HepG2 (cell line): ENCODE measurements at regions not wholly inside any gene's neighbourhood (a gene's known extent, or its start where the extent isn't known, plus 50 kb on each side); places are given as distances from the start of the nearest gene placed in this dataset.

ENCODE experiments used
- BRD4 ChIP-seq: sonication (generic); formaldehyde crosslinking; IDR thresholded peaks from 2 replicates; pipeline ENCODE4 v1.4.0; 2020; ENCODE audit warnings: missing genetic modification reagents
- FIP1L1 ChIP-seq: fragments of 200-400 bp; formaldehyde crosslinking; IDR thresholded peaks from 2 replicates; pipeline ENCODE4 v1.6.1; 2018; ENCODE audit warnings: low read depth, mild to moderate bottlenecking, low read length, moderate library complexity, borderline replicate concordance; ENCODE audit not compliant: insufficient read depth
- FOSL1 ChIP-seq: sonication (generic); formaldehyde crosslinking; IDR thresholded peaks from 2 replicates; pipeline ENCODE4 v1.9.0; 2021; ENCODE audit warnings: missing genetic modification reagents, borderline replicate concordance
- HNF4G ChIP-seq, 2 experiments: sonication (generic) in 1 of 2; formaldehyde crosslinking in 1 of 2; IDR thresholded peaks; 2 replicates each; pipeline versions ENCODE4 v1.4.0 to v1.6.1; 2011 to 2020; ENCODE audit warnings: borderline replicate concordance in 2 of 2, low read depth in 2 of 2, mild to moderate bottlenecking in 2 of 2, low read length in 1 of 2, missing genetic modification reagents in 1 of 2, moderate library complexity in 1 of 2
- HNRNPK ChIP-seq: fragments of 200-400 bp; formaldehyde crosslinking; IDR thresholded peaks from 2 replicates; pipeline ENCODE4 v1.6.1; 2018; ENCODE audit warnings: low read length, low read depth, moderate library complexity, mild to moderate bottlenecking; ENCODE audit not compliant: poor library complexity, severe bottlenecking
- HNRNPLL ChIP-seq: fragments of 200-400 bp; formaldehyde crosslinking; IDR thresholded peaks from 2 replicates; pipeline ENCODE4 v1.6.1; 2017; ENCODE audit warnings: mild to moderate bottlenecking, low read depth, low read length; ENCODE audit not compliant: poor library complexity, severe bottlenecking
- PPARG ChIP-seq: conservative IDR thresholded peaks from 2 replicates; pipeline ENCODE4 v1.6.1; 2016; ENCODE audit warnings: missing biosample characterization, missing genetic modification reagents
- SAFB2 ChIP-seq: sonication (generic); formaldehyde crosslinking; IDR thresholded peaks from 2 replicates; pipeline ENCODE4 v1.5.1; 2020; ENCODE audit warnings: missing genetic modification reagents, low read depth, mild to moderate bottlenecking, borderline replicate concordance
- ZNF205 ChIP-seq: IDR thresholded peaks from 2 replicates; pipeline ENCODE4 v1.6.1; 2018; ENCODE audit warnings: missing biosample characterization, missing genetic modification reagents
- ZNF333 ChIP-seq: sonication (generic); formaldehyde crosslinking; IDR thresholded peaks from 2 replicates; pipeline ENCODE4 v1.4.0; 2020; ENCODE audit warnings: mild to moderate bottlenecking, missing genetic modification reagents, borderline replicate concordance
- TF ChIP-seq, protein P1 (sequence below): sonication (generic); formaldehyde crosslinking; IDR thresholded peaks from 2 replicates; pipeline ENCODE4 v1.5.0; 2020; ENCODE audit warnings: missing genetic modification reagents, mild to moderate bottlenecking, borderline replicate concordance
- TF ChIP-seq, protein P2 (sequence below): sonication (generic); formaldehyde crosslinking; IDR thresholded peaks from 2 replicates; pipeline ENCODE4 v1.4.0; 2020; ENCODE audit warnings: mild to moderate bottlenecking, missing genetic modification reagents
- TF ChIP-seq, protein P3 (sequence below): sonication (generic); formaldehyde crosslinking; IDR thresholded peaks from 2 replicates; pipeline ENCODE4 v1.5.0; 2020; ENCODE audit warnings: mild to moderate bottlenecking, missing genetic modification reagents, borderline replicate concordance
- TF ChIP-seq, protein P4 (sequence below): sonication (generic); formaldehyde crosslinking; IDR thresholded peaks from 2 replicates; pipeline ENCODE4 v1.4.0; 2020; ENCODE audit warnings: missing genetic modification reagents; ENCODE audit errors: not compliant biosample characterization
- TF ChIP-seq, protein P5 (sequence below): sonication (generic); formaldehyde crosslinking; IDR thresholded peaks from 2 replicates; pipeline ENCODE4 v1.4.0; 2020; ENCODE audit warnings: missing genetic modification reagents, mild to moderate bottlenecking, borderline replicate concordance

DNA sequence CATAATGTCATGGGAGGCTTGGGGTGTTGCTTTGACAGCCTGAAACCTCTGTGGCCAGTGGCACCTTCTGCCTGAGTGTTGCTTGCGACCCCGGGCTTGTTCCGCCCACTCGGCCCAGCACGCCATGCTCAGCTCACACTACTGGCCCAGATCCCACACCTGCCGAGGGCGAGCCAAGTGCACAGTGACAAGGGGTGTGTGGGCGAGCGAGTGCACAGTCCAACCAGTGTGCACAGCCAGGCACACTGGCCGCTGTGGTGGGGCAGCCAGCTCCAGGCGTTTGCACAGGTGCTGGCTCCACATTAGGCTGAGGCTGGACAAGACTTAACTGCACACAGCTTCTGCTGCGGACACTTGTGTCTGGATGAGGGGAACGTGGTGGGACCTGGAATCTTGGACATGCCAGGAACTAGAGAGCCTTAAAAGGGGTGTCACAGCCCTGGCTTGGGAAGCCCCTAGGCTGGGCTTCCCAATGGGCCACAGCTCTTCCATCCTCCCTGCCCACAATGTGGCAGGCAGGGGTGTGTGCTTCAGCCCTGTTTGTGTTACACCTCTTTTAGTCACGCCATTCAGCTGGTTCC is 609.2 kb upstream of the FOXG1 start (continued):
- TF ChIP-seq, protein P1, sequence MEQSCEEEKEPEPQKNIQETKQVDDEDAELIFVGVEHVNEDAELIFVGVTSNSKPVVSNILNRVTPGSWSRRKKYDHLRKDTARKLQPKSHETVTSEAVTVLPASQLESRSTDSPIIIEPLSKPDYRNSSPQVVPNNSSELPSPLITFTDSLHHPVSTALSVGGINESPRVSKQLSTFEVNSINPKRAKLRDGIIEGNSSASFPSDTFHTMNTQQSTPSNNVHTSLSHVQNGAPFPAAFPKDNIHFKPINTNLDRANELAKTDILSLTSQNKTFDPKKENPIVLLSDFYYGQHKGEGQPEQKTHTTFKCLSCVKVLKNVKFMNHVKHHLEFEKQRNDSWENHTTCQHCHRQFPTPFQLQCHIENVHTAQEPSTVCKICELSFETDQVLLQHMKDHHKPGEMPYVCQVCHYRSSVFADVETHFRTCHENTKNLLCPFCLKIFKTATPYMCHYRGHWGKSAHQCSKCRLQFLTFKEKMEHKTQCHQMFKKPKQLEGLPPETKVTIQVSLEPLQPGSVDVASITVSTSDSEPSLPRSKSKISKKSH (CRISPR knock-in tag) = peak; percentile 69
- TF ChIP-seq, protein P2, sequence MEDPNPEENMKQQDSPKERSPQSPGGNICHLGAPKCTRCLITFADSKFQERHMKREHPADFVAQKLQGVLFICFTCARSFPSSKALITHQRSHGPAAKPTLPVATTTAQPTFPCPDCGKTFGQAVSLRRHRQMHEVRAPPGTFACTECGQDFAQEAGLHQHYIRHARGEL (CRISPR knock-in tag) = no peak
- TF ChIP-seq BRD4 (CRISPR knock-in tag) (no peak), PPARG (CRISPR knock-in tag) (no peak), ZNF333 (CRISPR knock-in tag) (peak; percentile 38; the same call in 1 of the 2 replicates), HNRNPK (no peak), HNRNPLL (no peak), SAFB2 (CRISPR knock-in tag) (no peak), FIP1L1 (no peak), HNF4G (IDR thresholded peaks at IDR 0.05; ENCODE audit: borderline replicate concordance, low read depth, low read length) (no peak), HNF4G (CRISPR knock-in tag; IDR thresholded peaks at IDR 0.05; ENCODE audit: borderline replicate concordance, low read depth) (0 out of 2 replicates have a peak, but pooled peaks have one; percentile 20), ZNF205 (no peak), FOSL1 (CRISPR knock-in tag) (no peak)
- TF ChIP-seq, protein P3, sequence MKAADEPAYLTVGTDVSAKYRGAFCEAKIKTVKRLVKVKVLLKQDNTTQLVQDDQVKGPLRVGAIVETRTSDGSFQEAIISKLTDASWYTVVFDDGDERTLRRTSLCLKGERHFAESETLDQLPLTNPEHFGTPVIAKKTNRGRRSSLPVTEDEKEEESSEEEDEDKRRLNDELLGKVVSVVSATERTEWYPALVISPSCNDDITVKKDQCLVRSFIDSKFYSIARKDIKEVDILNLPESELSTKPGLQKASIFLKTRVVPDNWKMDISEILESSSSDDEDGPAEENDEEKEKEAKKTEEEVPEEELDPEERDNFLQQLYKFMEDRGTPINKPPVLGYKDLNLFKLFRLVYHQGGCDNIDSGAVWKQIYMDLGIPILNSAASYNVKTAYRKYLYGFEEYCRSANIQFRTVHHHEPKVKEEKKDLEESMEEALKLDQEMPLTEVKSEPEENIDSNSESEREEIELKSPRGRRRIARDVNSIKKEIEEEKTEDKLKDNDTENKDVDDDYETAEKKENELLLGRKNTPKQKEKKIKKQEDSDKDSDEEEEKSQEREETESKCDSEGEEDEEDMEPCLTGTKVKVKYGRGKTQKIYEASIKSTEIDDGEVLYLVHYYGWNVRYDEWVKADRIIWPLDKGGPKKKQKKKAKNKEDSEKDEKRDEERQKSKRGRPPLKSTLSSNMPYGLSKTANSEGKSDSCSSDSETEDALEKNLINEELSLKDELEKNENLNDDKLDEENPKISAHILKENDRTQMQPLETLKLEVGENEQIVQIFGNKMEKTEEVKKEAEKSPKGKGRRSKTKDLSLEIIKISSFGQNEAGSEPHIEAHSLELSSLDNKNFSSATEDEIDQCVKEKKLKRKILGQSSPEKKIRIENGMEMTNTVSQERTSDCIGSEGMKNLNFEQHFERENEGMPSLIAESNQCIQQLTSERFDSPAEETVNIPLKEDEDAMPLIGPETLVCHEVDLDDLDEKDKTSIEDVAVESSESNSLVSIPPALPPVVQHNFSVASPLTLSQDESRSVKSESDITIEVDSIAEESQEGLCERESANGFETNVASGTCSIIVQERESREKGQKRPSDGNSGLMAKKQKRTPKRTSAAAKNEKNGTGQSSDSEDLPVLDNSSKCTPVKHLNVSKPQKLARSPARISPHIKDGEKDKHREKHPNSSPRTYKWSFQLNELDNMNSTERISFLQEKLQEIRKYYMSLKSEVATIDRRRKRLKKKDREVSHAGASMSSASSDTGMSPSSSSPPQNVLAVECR (CRISPR knock-in tag) = peak; percentile 18; the same call in 1 of the 2 replicates
- TF ChIP-seq, protein P4, sequence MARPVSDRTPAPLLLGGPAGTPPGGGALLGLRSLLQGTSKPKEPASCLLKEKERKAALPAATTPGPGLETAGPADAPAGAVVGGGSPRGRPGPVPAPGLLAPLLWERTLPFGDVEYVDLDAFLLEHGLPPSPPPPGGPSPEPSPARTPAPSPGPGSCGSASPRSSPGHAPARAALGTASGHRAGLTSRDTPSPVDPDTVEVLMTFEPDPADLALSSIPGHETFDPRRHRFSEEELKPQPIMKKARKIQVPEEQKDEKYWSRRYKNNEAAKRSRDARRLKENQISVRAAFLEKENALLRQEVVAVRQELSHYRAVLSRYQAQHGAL = no peak
- TF ChIP-seq, protein P5, sequence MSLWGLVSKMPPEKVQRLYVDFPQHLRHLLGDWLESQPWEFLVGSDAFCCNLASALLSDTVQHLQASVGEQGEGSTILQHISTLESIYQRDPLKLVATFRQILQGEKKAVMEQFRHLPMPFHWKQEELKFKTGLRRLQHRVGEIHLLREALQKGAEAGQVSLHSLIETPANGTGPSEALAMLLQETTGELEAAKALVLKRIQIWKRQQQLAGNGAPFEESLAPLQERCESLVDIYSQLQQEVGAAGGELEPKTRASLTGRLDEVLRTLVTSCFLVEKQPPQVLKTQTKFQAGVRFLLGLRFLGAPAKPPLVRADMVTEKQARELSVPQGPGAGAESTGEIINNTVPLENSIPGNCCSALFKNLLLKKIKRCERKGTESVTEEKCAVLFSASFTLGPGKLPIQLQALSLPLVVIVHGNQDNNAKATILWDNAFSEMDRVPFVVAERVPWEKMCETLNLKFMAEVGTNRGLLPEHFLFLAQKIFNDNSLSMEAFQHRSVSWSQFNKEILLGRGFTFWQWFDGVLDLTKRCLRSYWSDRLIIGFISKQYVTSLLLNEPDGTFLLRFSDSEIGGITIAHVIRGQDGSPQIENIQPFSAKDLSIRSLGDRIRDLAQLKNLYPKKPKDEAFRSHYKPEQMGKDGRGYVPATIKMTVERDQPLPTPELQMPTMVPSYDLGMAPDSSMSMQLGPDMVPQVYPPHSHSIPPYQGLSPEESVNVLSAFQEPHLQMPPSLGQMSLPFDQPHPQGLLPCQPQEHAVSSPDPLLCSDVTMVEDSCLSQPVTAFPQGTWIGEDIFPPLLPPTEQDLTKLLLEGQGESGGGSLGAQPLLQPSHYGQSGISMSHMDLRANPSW (CRISPR knock-in tag) = no peak
